ENCODE measurements at regions not wholly inside any gene's neighbourhood (a gene's known extent, or its start where the extent isn't known, plus 50 kb on each side); places are given as distances from the start of the nearest gene placed in this dataset.

- Histone ChIP-seq H3K9me3 (ENCODE audit: insufficient read depth, low read depth, low read length) (0 out of 2 replicates have a peak, but pooled peaks cover 1% of the 10 kb centered on the region), H3K9ac (ENCODE audit: low read depth, low read length) (no peak overlapping the region), H3K27me3 (ENCODE audit: insufficient read depth, low read length) (no peaks in the 10 kb centered on the region), H3K27ac (ENCODE audit: low read depth, low read length) (no peak overlapping the region), H3K36me3 (ENCODE audit: insufficient read depth, low read length) (no peaks in the 10 kb centered on the region), H3K4me1 (ENCODE audit: insufficient read depth, low read length) (no peaks in the 10 kb centered on the region), H3K4me3 (ENCODE audit: low read length) (no peak overlapping the region)
- 88% methylated on average over 3 of the region's 3 CpGs for WGBS
Measured at GRCh38 chr16:76182041-76182635, 95.1 kb upstream of the CNTNAP4 start.

- H3K27me3 ChIP-seq (ENCODE audit: insufficient read depth, low read length) = no peaks in the 10 kb centered on the region
- H3K4me1 ChIP-seq (ENCODE audit: insufficient read depth, low read length) = no peaks in the 10 kb centered on the region
- WGBS = 89% methylated on average over 1 of the region's 1 CpG
- H3K36me3 ChIP-seq (ENCODE audit: insufficient read depth, low read length) = no peaks in the 10 kb centered on the region
- no peak overlapping the region for H3K27ac ChIP-seq (ENCODE audit: low read depth, low read length)
- no peak overlapping the region for H3K9ac ChIP-seq (ENCODE audit: low read depth, low read length)
- H3K4me3 ChIP-seq (ENCODE audit: low read length) = no peak overlapping the region
- H3K9me3 ChIP-seq (ENCODE audit: insufficient read depth, low read depth, low read length) = 0 out of 2 replicates have a peak, but pooled peaks cover 8% of the 10 kb centered on the region
Measured at GRCh38 chr16:76183647-76184046, 93.6 kb upstream of the CNTNAP4 start.

- WGBS = 100% methylated on average over 1 of the region's 2 CpGs
- Histone ChIP-seq H3K27me3 (ENCODE audit: insufficient read depth, low read length) (peaks cover 3% of the 10 kb centered on the region; the same call in 1 of the 2 replicates), H3K36me3 (ENCODE audit: insufficient read depth, low read length) (no peaks in the 10 kb centered on the region), H3K9me3 (ENCODE audit: insufficient read depth, low read depth, low read length) (0 out of 2 replicates have a peak, but pooled peaks cover 8% of the 10 kb centered on the region), H3K4me1 (ENCODE audit: insufficient read depth, low read length) (peaks cover 26% of the 10 kb centered on the region), H3K9ac (ENCODE audit: low read depth, low read length) (no peak overlapping the region), H3K27ac (ENCODE audit: low read depth, low read length) (no peak overlapping the region), H3K4me3 (ENCODE audit: low read length) (no peak overlapping the region)
Measured at GRCh38 chr16:76190057-76190456, 87.1 kb upstream of the CNTNAP4 start.

- Histone ChIP-seq H3K36me3 (ENCODE audit: insufficient read depth, low read length) (no peaks in the 10 kb centered on the region), H3K27me3 (ENCODE audit: insufficient read depth, low read length) (peaks cover 3% of the 10 kb centered on the region; the same call in 1 of the 2 replicates), H3K27ac (ENCODE audit: low read depth, low read length) (no peak overlapping the region), H3K9ac (ENCODE audit: low read depth, low read length) (no peak overlapping the region), H3K4me3 (ENCODE audit: low read length) (no peak overlapping the region), H3K9me3 (ENCODE audit: insufficient read depth, low read depth, low read length) (0 out of 2 replicates have a peak, but pooled peaks cover 8% of the 10 kb centered on the region), H3K4me1 (ENCODE audit: insufficient read depth, low read length) (peaks cover 27% of the 10 kb centered on the region)
Measured at GRCh38 chr16:76190480-76190879, 86.7 kb upstream of the CNTNAP4 start.

- H3K9ac ChIP-seq (ENCODE audit: low read depth, low read length) = no peak overlapping the region
- no peaks in the 10 kb centered on the region for H3K36me3 ChIP-seq (ENCODE audit: insufficient read depth, low read length)
- WGBS = 77% methylated on average over 8 of the region's 8 CpGs
- no peaks in the 10 kb centered on the region for H3K9me3 ChIP-seq (ENCODE audit: insufficient read depth, low read depth, low read length)
- peaks cover 3% of the 10 kb centered on the region; the same call in 1 of the 2 replicates for H3K27me3 ChIP-seq (ENCODE audit: insufficient read depth, low read length)
- peaks cover 27% of the 10 kb centered on the region for H3K4me1 ChIP-seq (ENCODE audit: insufficient read depth, low read length)
- no peak overlapping the region for H3K4me3 ChIP-seq (ENCODE audit: low read length)
- no peak overlapping the region; the same call in 1 of the 2 replicates for H3K27ac ChIP-seq (ENCODE audit: low read depth, low read length)
Measured at GRCh38 chr16:76193906-76194615, 83.1 kb upstream of the CNTNAP4 start.

GRCh38 chr16:76194616-76195015, 82.6 kb upstream of the CNTNAP4 start:
- H3K36me3 ChIP-seq (ENCODE audit: insufficient read depth, low read length) = no peaks in the 10 kb centered on the region
- no peak overlapping the region for H3K9ac ChIP-seq (ENCODE audit: low read depth, low read length)
- peaks cover 31% of the 10 kb centered on the region for H3K4me1 ChIP-seq (ENCODE audit: insufficient read depth, low read length)
- peak overlapping the region; percentile 35; the same call in 1 of the 2 replicates for H3K27ac ChIP-seq (ENCODE audit: low read depth, low read length)
- no peaks in the 10 kb centered on the region for H3K9me3 ChIP-seq (ENCODE audit: insufficient read depth, low read depth, low read length)
- 58% methylated on average over 2 of the region's 2 CpGs for WGBS
- H3K27me3 ChIP-seq (ENCODE audit: insufficient read depth, low read length) = peaks cover 3% of the 10 kb centered on the region; the same call in 1 of the 2 replicates
- no peak overlapping the region for H3K4me3 ChIP-seq (ENCODE audit: low read length)

GRCh38 chr16:76195056-76195455, 82.1 kb upstream of the CNTNAP4 start:
- H3K27ac ChIP-seq (ENCODE audit: low read depth, low read length) = peak overlapping the region; percentile 35; the same call in 1 of the 2 replicates
- no peak overlapping the region for H3K9ac ChIP-seq (ENCODE audit: low read depth, low read length)
- H3K4me3 ChIP-seq (ENCODE audit: low read length) = no peak overlapping the region
- H3K4me1 ChIP-seq (ENCODE audit: insufficient read depth, low read length) = peaks cover 35% of the 10 kb centered on the region
- H3K36me3 ChIP-seq (ENCODE audit: insufficient read depth, low read length) = no peaks in the 10 kb centered on the region
- H3K9me3 ChIP-seq (ENCODE audit: insufficient read depth, low read depth, low read length) = no peaks in the 10 kb centered on the region
- H3K27me3 ChIP-seq (ENCODE audit: insufficient read depth, low read length) = peaks cover 3% of the 10 kb centered on the region; the same call in 1 of the 2 replicates
- WGBS = 83% methylated on average over 3 of the region's 3 CpGs

GRCh38 chr16:76195648-76196047, 81.6 kb upstream of the CNTNAP4 start:
- no peaks in the 10 kb centered on the region for H3K36me3 ChIP-seq (ENCODE audit: insufficient read depth, low read length)
- H3K4me3 ChIP-seq (ENCODE audit: low read length) = no peak overlapping the region

GRCh38 chr16:76197900-76198299, 79.3 kb upstream of the CNTNAP4 start:
- WGBS = 85% methylated on average over 1 of the region's 1 CpG

More at GRCh38 chr16:76195648-76196047, 81.6 kb upstream of the CNTNAP4 start:
- Histone ChIP-seq H3K27me3 (ENCODE audit: insufficient read depth, low read length) (peaks cover 3% of the 10 kb centered on the region; the same call in 1 of the 2 replicates), H3K4me1 (ENCODE audit: insufficient read depth, low read length) (peaks cover 35% of the 10 kb centered on the region), H3K9me3 (ENCODE audit: insufficient read depth, low read depth, low read length) (no peaks in the 10 kb centered on the region), H3K9ac (ENCODE audit: low read depth, low read length) (no peak overlapping the region), H3K27ac (ENCODE audit: low read depth, low read length) (no peak overlapping the region)
- WGBS = 76% methylated on average over 2 of the region's 2 CpGs

GRCh38 chr16:76199681-76200220, 77.5 kb upstream of the CNTNAP4 start:
- H3K4me1 ChIP-seq (ENCODE audit: insufficient read depth, low read length) = peaks cover 26% of the 10 kb centered on the region
- no peak overlapping the region for H3K4me3 ChIP-seq (ENCODE audit: low read length)
- no peaks in the 10 kb centered on the region for H3K36me3 ChIP-seq (ENCODE audit: insufficient read depth, low read length)
- H3K9ac ChIP-seq (ENCODE audit: low read depth, low read length) = no peak overlapping the region
- H3K27me3 ChIP-seq (ENCODE audit: insufficient read depth, low read length) = no peaks in the 10 kb centered on the region
- H3K9me3 ChIP-seq (ENCODE audit: insufficient read depth, low read depth, low read length) = no peaks in the 10 kb centered on the region
- H3K27ac ChIP-seq (ENCODE audit: low read depth, low read length) = no peak overlapping the region; the same call in 1 of the 2 replicates
- 72% methylated on average over 4 of the region's 4 CpGs for WGBS

More at GRCh38 chr16:76197900-76198299, 79.3 kb upstream of the CNTNAP4 start:
- peaks cover 44% of the 10 kb centered on the region for H3K4me1 ChIP-seq (ENCODE audit: insufficient read depth, low read length)
- no peak overlapping the region for H3K9ac ChIP-seq (ENCODE audit: low read depth, low read length)
- no peak overlapping the region for H3K27ac ChIP-seq (ENCODE audit: low read depth, low read length)
- peaks cover 3% of the 10 kb centered on the region; the same call in 1 of the 2 replicates for H3K27me3 ChIP-seq (ENCODE audit: insufficient read depth, low read length)
- H3K4me3 ChIP-seq (ENCODE audit: low read length) = no peak overlapping the region
- H3K36me3 ChIP-seq (ENCODE audit: insufficient read depth, low read length) = no peaks in the 10 kb centered on the region
- H3K9me3 ChIP-seq (ENCODE audit: insufficient read depth, low read depth, low read length) = no peaks in the 10 kb centered on the region

GRCh38 chr16:76201385-76201784, 75.8 kb upstream of the CNTNAP4 start:
- Histone ChIP-seq H3K4me3 (ENCODE audit: low read length) (no peak overlapping the region), H3K4me1 (ENCODE audit: insufficient read depth, low read length) (peaks cover 22% of the 10 kb centered on the region), H3K9ac (ENCODE audit: low read depth, low read length) (no peak overlapping the region), H3K36me3 (ENCODE audit: insufficient read depth, low read length) (no peaks in the 10 kb centered on the region), H3K27me3 (ENCODE audit: insufficient read depth, low read length) (no peaks in the 10 kb centered on the region), H3K9me3 (ENCODE audit: insufficient read depth, low read depth, low read length) (no peaks in the 10 kb centered on the region), H3K27ac (ENCODE audit: low read depth, low read length) (no peak overlapping the region)
- 74% methylated on average over 2 of the region's 2 CpGs for WGBS

All from HUES64 (cell line).